GM18909 (cell line): ENCODE measurements at regions not wholly inside any gene's neighbourhood (a gene's known extent, or its start where the extent isn't known, plus 50 kb on each side); places are given as distances from the start of the nearest gene placed in this dataset.

Experiments used
- ATAC-seq: cut with Tn5 transposase; IDR thresholded peaks from one replicate; pipeline ENCODE4 v1.9.1; 2021; ENCODE audit warnings: mild to moderate bottlenecking; ENCODE audit not compliant: unreplicated experiment, poor library complexity

GRCh38 chr2:186065491-186065890 lies 326.9 kb downstream of the FSIP2 start:
- no peak for ATAC-seq

- peak; percentile 67 for ATAC-seq
Measured at GRCh38 chr2:186068139-186068801, 329.7 kb downstream of the FSIP2 start.

GRCh38 chr2:186069676-186070075 lies 331.1 kb downstream of the FSIP2 start:
- ATAC-seq = no peak

GRCh38 chr2:186085226-186085625 lies 346.6 kb downstream of the FSIP2 start:
- no peak for ATAC-seq

GRCh38 chr2:186093174-186093573 lies 354.6 kb downstream of the FSIP2 start:
- no peak for ATAC-seq

- ATAC-seq = no peak
Measured at GRCh38 chr2:186098821-186099220, 360.2 kb downstream of the FSIP2 start.

- ATAC-seq = no peak
Measured at GRCh38 chr2:186099826-186100225, 361.2 kb downstream of the FSIP2 start.

GRCh38 chr2:186100636-186101035 lies 362.0 kb downstream of the FSIP2 start:
- ATAC-seq = no peak

GRCh38 chr2:186101616-186102015 lies 363.0 kb downstream of the FSIP2 start:
- no peak for ATAC-seq

- ATAC-seq = no peak
Measured at GRCh38 chr2:186103276-186103675, 364.7 kb downstream of the FSIP2 start.

- no peak for ATAC-seq
Measured at GRCh38 chr2:186105016-186105724, 366.6 kb downstream of the FSIP2 start.

- ATAC-seq = no peak
Measured at GRCh38 chr2:186108470-186108869, 369.9 kb downstream of the FSIP2 start.

GRCh38 chr2:186113284-186113683 lies 372.8 kb upstream of the ZC3H15 start:
- no peak for ATAC-seq

- ATAC-seq = no peak
Measured at GRCh38 chr2:186125156-186125555, 360.9 kb upstream of the ZC3H15 start.

GRCh38 chr2:186125625-186126024 lies 360.4 kb upstream of the ZC3H15 start:
- ATAC-seq = no peak

- ATAC-seq = no peak
Measured at GRCh38 chr2:186126181-186126580, 359.9 kb upstream of the ZC3H15 start.

GRCh38 chr2:186129767-186130581 lies 356.1 kb upstream of the ZC3H15 start:
- ATAC-seq = no peak

GRCh38 chr2:186130748-186131641 lies 355.1 kb upstream of the ZC3H15 start:
- ATAC-seq = no peak

- ATAC-seq = no peak
Measured at GRCh38 chr2:186135686-186136085, 350.4 kb upstream of the ZC3H15 start.

GRCh38 chr2:186136860-186137259 lies 349.2 kb upstream of the ZC3H15 start:
- ATAC-seq = no peak
